ENCODE measurements at regions not wholly inside any gene's neighbourhood (a gene's known extent, or its start where the extent isn't known, plus 50 kb on each side); places are given as distances from the start of the nearest gene placed in this dataset.

DNA sequence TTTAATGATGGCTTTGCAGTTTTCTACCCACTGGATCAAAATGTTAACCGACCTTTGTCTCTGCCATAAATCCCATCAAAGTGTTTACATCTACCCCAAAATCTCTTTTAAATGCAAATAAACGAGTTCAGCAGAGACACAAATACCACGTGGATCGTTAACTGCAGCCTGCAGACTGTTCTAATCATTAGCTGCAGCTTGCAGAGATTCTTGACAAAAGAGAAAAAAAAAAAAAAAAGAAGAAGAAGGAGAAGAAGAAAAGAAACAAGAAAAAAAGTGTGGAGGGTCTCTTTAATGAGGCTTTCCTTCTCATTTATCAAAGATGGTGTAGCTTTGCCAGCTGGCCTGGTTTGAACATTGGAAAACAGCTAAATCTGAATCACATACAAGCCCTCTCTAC, 275.7 kb downstream of the NEDD1 start:
- DNase-seq, result no peak

DNA sequence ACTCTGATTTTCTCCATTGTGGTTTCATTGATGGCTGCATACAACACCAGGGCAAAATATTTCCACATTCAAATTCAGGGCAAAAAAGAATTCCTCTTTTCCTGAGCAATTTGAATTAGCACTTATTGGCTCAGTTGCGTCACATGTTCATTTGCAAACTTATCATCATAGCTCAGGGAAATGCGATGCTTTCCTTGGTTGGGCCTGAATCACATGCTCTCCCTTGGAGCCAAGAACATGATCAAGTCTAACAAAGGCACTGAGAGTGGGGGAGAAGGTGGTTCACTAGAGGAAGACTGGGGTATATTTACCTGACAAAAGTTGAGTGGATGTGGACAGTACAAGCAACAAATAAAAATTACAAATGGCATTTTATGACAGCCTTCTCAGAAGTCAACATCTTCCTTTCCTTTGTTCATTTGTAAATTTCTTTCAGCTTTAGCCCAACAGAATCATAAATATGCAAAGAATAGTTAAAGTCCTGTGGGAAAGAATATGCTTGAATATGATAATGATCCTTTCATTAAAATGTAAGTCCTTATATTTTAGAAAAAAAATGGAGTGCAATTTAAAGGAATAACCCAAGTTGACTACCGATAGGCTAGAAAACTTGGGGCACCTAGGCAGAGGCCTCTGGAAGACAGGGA, 277.2 kb downstream of the NEDD1 start:
- DNase-seq, result no peak

DNA sequence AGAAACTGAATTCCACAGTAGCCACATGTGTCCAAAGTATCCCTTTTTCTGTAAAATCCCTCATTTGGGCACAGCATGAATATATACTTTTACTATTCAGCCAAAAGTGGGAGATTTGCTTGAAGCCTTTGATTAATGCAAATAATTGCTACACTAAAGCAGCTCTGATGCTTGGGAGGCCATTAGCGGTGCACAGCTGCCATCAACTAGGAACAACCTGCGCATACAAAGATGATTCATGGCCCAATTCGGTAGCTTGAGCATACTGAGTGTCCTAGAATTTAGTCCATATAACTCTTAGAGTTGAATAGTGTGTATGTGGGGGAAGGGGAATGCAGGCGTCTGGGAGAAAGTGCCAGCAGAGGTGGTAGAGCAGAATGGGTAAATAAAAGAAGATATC, 277.0 kb upstream of the RMST start:
- DNase-seq, result no peak

DNA sequence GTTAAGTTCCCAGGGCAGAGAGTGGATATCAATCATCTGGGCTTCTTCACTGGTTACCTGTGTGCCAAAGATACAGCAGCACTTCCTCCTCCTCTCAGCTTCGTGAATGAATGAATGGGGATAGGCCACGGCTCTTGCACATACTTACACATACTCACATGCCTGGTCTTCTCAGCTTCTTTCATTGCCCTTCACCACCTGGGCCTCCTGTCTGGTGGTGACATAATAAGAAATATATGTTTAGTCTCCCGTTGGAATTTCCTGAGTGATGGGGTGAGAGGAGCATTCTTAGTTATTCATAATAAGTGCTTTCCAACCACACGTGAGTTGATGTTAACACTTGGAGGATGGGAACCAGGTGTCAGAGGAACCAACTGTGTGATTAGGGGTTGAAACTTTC, 268.1 kb upstream of the RMST start:
- DNase-seq, result no peak

DNA sequence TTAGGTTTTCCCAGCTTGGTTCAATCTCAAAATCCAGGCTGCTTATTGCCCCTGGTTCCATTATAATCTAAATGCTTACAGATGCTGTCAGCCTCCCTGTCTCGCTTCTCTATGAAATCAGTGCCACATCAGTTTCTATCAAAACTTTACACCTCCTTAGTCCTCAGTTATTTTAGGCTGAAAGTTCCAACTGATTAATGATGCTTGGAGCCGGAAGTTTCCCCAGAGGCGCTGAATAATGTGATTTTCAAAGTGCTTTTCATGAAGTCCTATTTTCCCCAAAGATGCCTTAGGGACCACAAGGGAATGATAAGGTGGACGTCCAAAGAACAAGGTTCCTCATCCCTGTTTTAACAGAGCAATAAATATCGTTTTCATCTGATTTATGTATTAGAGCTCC, 262.4 kb upstream of the RMST start:
- no peak for DNase-seq

DNA sequence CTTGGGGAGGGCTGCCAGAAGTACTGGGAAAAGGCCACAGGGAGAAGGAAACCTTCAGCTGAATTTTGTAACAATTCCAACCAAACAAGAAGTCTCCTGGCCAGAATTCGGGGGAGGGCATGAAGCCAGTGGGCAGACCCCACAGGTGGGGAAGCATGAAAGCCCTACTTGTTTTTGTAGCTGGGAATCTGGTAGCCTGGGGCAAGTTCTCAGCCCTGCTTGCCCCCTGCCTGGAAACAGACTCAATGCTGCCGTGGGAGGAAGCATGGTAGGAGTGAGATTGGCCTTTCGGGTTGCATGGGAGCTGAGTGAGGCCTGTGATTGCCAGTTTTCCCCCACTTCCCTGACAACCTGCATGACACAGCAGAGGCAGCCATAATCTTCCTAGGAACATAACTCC, 259.2 kb upstream of the RMST start:
- DNase-seq, result no peak

DNA sequence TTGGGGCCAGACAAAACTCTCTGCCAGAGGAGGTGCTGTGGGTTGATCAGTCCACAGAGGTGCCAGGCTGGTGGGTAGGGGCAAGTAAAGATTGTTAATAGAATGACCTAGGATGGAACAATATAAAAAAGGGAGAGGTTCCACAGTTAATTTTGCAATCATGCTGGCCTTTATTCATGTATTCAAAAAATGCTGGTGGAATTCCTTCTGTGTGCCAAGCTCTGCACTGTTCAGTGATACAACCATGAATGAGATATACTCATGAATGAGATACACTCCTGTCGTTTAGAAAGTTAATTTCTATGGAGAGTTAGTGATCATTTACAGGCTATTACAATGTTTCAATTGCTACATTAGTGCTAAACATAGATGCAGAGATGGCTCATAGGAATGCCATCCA, 252.6 kb upstream of the RMST start:
- no peak for DNase-seq

DNA sequence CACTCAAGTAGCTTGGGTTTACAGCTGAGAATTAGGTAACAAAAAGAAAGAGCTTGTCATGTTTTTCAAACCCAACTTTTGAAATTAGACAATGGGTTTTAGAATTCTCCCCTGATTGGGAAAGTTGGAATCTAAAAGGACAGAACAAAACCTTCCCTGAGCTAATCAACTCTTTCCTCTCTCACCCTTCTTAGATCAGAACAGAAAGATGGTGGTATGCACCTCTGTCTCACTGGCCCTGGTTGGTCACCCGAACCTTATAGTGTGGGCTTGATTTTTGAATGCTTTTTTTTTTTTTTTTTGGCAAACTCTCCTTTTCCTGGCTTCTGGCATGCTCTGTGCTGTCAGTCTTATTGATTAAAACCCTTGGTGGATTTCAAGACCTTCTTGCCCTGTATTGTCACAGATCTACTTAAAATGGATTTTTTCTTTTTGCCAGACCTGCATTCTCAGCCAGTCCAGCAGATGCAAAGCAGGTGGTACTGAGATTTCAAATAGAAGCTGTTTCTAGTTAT, 251.1 kb upstream of the RMST start:
- no peak for DNase-seq

DNA sequence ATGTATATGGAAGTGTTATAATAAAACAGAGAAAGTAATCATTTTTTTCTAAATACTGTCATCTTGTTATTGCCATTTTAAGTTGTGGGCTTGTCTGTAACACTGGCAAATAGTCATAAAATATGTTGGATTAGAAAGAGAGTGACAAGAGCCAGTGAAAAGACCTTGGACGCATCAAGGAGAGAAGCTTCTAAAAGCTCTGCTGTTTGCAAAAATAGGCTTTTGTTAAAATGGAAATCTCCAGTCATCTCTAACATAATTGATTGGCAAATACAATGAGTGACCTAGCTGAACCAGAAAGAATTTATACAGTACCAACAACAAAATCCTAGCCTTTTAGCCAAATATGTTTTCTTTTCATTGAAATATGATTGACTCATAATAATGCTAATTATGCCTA, 245.8 kb upstream of the RMST start:
- peak in 1 of 2 experiments; percentile 27 for DNase-seq

DNA sequence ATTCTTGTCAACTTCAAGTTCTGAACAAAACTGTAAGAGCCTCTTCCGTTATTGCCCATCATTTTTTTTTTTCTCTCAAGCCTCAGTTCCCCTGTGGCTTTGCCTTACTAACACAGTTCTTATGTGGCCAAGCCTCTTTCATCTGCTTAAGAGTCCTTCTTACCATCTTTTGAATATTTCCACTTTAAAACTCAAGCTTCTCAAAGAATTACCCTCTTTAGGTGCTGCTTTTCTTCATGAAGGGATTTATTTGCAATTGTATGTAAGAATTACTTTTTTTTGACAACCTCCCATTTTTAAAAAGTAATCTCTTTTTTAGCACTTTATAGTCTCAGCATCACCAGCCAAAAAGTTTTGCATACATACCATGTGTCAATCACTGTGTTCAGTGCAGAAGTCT, 240.2 kb upstream of the RMST start:
- no peak for DNase-seq

DNA sequence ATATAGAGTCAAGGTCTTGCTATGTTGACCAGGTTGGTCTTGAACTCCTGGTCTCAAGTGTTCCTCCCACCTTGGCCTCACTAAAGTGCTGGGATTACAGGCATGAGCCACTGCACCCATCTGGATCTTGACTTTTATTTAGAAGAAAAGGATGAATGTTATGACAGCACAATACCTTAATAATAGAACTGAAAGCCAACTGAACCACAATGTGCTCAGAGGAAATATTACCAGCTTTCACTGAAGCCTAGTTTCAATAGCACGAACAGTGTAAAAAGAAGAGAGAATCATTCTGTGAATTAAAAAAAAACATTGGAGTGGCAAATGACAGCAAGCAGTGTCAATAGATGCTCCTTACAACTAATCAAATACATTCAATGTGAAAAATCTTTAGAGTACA, 239.2 kb upstream of the RMST start:
- peak in 1 of 2 experiments; percentile 24 for DNase-seq

DNA sequence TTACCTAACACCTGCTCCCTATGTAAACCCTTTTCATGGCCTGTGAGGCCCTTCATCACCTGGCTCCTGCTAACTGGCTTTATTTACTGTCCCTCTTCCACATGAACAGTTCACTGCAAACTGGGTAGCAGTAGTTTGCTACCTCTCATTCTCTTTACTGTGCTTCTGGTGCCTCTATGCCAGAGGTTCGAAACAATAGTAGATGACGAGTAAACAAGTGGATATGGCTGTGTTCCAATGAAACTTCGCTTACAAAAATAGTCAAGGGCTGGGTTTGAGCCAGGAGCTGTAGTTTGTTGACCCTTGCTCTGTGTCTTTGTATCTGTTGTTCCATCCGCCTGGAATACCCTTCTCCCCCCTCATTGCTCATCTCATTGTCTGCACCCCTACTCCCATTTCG, 233.6 kb upstream of the RMST start:
- DNase-seq, result peak; percentile 91 to 99

DNA sequence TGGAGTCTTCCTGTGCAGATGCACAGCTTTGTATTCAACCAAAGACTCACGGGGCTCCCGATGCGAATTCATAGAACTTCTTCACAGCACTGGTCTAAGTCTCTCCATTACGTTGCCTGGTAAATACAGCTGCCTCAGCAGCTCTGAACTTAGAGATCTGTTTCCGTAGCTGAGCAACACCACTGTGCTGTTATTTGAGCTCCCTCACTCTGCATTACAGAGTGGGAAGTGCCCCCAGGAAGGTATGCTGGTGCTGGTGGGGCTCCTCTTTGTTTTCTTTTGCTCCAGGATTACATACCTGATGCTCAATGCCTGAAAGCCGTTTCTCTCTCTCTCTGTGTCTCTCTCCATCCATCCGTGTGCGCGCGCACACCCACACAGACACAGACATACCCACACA, 227.5 kb upstream of the RMST start:
- DNase-seq, result no peak

DNA sequence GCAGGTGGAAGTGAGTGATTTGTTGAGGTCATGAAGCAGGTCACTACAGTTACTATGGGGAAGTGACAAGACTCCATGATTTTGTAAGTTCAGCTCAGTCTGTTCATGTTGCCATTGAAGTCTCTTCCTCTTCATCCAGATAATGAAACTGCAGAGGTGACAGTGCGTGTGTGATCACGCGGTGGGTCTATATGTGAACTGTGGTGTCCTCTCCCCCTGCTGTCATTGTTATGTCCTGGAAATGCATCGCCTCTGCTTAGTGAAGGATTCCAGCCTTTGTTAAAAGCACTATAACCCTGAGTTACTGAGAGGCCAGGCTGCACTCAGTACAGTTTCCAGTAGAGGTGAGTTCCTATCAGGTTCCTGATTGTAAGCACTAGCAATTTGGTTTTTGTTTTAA, 216.2 kb upstream of the RMST start:
- no peak for DNase-seq

DNA sequence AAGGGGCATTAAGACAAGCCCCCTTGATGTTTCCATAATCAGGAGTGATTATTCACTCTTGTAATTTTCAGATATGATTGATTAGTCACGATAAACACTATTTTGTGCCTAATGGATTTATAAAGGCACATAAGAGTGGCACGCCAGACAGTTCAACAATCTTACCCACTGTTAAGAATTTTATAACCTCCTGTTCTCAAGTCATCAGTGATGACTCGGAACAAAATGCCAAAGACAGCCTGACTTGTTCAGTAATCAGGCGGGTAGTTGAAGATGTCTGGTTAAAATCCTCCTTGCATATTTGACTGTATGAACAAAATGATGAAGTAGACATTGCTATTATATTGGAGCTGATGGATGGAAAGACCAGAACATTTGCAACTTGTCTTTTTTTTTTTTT, 212.1 kb upstream of the RMST start:
- DNase-seq, result no peak

DNA sequence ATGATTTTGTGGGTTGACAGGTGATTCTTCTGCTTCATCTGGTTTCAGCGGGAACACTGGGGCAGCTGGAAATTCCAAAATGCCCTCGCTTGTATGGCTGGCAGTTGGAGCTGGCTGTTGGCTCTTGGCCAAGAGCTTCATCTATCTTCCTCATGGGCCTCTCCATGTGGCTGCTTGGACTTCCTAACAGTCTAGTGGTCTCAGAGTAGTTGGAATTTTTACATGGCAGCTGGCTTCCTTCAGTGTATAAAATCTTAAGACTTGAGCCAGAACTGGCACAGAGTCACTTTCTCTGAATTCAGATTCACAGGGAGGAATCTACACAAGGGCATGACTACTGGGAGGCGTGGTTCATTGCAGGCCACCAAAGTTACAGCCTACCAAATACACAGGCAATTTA, 204.9 kb upstream of the RMST start:
- DNase-seq, result peak in 1 of 2 experiments; percentile 24

DNA sequence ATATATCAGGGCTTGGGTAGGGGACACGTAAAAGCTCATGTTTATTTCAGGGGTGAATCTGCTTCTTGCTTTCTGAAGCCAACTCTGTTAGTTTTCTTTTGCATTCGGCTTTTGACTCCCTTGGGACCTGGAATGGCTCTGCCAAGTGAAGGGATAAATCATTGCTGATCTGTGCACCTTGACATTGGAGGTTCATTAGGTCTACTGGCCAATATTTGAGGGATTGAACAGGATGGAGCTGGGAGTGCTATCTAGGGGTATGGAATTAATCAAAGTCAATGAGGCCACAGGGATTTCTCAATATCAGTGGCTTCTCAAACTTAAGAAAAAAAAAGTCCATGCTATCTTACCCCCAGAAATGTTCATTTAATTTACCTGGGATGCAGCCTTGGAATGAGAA, 203.5 kb upstream of the RMST start:
- DNase-seq, result no peak

DNA sequence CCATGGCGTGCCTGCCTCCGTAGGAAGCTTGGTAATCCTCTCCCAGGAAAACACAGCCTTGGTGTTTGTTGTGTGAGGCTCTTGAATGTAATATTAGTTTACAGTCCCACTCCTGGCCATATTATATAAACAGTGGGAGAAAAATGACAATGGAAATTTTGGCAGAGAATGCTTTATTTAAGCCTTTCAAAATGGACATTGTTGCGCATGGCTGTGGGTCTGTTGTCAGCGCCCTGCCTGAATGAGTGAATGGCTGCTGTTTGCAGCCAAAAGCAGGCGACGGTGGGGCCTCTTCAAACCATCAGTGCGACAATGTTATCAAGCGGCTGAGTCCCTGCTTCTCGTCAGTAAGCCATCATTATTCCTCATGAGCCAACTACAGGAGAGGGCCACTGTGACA, 201.8 kb upstream of the RMST start:
- DNase-seq, result peak; percentile 76 to 90

DNA sequence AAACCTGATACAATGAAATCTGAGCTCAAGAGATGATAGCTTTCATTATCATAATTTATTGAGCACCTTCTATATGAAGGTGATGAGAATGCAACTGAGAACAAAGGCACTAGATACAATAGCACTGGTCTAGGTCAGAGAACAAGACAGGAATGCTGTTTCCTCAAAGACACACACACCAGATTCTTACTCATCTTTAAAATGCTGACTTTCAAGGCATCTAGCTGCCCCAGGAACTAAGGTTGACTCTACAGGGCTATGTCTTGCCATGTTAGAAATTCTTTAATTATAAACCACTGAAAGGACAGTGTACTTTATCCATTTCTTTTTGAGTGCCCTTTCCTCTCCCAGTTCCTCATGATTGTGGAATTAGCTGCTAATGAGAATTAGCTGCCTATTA, 195.4 kb upstream of the RMST start:
- no peak for DNase-seq

DNA sequence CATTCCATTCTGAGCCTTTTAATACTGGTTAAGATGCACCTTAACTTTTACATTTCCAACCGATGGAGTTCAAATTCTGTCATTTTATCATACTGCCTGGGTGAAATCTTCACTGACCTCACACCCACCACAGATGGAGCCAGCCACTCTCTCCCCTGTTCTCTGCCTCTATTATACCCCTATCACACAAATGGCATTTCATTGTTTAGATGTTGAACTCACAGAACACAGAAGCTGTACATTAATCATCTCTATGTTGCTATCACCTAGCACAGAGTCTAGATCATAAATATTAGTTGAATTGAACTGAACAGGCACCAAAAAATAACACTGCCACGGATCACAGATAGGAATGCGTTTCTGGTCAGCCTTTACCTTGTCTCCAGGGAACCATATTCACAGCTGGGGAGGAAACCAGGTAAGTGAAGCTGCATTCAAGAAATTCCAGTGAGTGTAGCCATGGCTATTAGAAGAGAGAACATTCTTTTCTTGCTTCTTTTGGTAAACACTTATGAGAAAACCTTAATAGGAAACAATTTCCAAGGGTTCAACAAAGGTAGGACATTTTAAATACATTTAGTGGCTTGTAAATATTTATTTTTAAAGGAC, 194.9 kb upstream of the RMST start:
- DNase-seq, result no peak

DNA sequence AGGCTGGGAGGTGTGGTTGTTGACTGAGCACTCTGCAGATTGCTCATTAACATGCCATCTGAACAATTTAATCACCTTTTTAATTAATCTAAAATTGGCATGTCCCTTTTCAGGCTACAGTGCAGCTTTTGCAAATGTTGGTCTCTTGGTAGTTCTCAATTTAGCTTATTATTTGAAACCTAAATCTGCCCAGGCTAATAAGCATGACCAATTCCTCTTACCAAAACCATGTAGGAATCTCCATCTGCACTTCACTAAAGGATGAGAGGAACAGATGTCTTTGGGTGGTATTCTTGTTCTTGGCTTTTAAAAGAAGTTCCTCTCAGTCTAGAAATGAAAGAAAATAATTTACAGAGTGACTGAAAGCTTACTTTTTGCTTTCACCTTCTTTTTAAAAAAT, 190.1 kb upstream of the RMST start:
- DNase-seq, result no peak

DNA sequence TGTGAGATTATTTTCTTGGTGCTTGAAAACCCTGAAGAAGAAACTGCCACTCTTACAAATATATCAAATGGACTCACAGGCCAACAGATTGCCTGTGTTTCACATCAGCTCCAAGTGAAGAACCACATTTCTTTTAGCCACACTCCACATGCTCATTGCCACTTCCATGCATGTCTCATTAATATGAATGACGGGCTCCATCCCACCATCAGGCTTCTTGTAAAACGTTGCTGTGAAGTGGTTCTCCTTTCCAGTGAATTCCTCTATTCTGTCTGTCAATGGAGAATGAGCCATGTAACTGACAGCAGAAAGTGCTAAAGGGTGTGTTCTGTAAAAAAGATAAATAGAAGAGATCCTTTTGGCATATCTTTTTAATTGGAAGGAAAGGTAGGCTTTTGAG, 188.2 kb upstream of the RMST start:
- DNase-seq, result no peak

DNA sequence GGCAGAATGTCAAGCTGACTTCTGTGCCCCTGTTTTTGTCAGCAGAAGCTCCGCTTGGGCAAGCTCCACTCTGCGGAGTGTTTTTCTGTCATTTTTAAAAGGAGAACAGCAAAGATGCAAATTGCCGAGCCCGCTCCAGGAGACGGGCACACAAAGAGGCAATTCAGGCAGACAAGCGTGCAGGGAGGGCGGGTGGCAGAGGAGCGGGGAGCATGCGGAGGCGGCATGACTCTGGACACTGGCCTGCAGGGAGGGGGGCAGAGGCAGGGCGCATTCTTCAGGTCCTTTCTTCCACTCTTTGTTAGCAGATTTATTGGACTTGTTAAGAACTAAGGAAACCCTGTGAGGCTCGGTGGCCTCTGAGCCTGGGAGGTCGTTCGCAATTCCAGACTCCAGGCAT, 187.3 kb upstream of the RMST start:
- DNase-seq, result no peak

DNA sequence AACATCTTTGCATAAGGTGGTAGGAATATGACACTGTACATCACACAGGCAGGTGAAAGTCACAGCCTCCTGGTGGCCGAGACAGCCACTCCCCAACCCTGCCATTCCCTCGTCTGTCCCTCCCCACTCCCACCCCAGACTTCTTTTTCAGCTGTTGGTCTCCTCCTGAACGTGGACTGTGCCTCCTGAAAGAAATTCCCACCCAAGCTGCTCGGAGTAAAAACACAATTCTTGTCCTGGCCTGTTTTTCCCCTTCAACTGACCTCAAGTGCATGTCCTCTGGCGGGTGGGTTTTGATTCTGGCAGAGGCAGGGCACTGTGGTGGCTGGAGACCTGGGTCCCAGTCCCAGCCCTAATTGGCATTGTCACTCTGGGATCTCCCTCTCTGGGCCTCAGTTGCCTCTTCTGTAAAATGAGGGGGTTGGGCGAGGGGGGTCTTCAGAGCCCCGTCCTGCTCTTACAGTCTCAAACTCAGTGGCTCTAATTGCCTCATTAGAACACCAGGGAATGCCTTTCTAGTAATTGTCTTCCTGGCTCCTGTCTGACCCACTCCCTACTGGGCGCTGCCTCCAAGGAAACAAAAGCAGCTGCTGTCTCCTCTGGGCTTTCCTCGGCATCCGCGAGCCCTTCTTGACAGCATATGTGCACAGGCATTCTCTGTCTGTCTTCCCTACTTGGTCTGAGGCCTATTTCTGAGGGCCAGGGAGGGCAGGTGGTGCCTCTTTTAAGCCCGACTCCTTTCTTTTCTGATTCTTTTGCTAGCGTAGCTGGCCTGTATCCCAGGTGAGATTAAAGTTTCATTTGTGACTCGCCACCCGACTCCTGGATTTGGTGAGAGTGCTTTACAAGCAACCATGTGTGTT, 186.6 kb upstream of the RMST start:
- DNase-seq, result peak in 1 of 2 experiments; percentile 31
